HG03521 (cell line): ENCODE measurements at regions not wholly inside any gene's neighbourhood (a gene's known extent, or its start where the extent isn't known, plus 50 kb on each side); places are given as distances from the start of the nearest gene placed in this dataset.
"Not testable (repeated sequence)": the region's sequence is repeated elsewhere in the genome, so short reads cannot be mapped to it uniquely, and the experiment has no call there.

Experiments
- ATAC-seq: cut with Tn5 transposase; IDR thresholded peaks from one replicate; pipeline ENCODE4 v1.9.1; 2021; ENCODE audit warnings: mild to moderate bottlenecking, moderate library complexity; ENCODE audit not compliant: unreplicated experiment

- peak; percentile 77 for ATAC-seq
These were observed 133.2 kb upstream of the ADAMTS3 start for GRCh38 chr4:72701987-72702819.

GRCh38 chr4:72690771-72691170, 121.8 kb upstream of the ADAMTS3 start:
- ATAC-seq, result no peak

- no peak for ATAC-seq
These were observed 120.9 kb upstream of the ADAMTS3 start for GRCh38 chr4:72689923-72690322.

- not testable (repeated sequence) for ATAC-seq
These were observed 117.4 kb upstream of the ADAMTS3 start for GRCh38 chr4:72686390-72686789.

GRCh38 chr4:72679666-72680065, 110.6 kb upstream of the ADAMTS3 start:
- no peak for ATAC-seq

GRCh38 chr4:72677886-72678285, 108.9 kb upstream of the ADAMTS3 start:
- ATAC-seq, result no peak

- ATAC-seq, result no peak
These were observed 108.2 kb upstream of the ADAMTS3 start for GRCh38 chr4:72677265-72677664.

- ATAC-seq, result no peak
These were observed 103.0 kb upstream of the ADAMTS3 start for GRCh38 chr4:72671980-72672379.

- no peak for ATAC-seq
These were observed 101.5 kb upstream of the ADAMTS3 start for GRCh38 chr4:72670521-72670920.

- no peak for ATAC-seq
These were observed 97.9 kb upstream of the ADAMTS3 start for GRCh38 chr4:72666910-72667309.

GRCh38 chr4:72665171-72665968, 96.3 kb upstream of the ADAMTS3 start:
- ATAC-seq, result no peak

GRCh38 chr4:72663828-72664227, 94.8 kb upstream of the ADAMTS3 start:
- no peak for ATAC-seq

GRCh38 chr4:72661830-72662229, 92.8 kb upstream of the ADAMTS3 start:
- no peak for ATAC-seq

- no peak for ATAC-seq
These were observed 72.6 kb upstream of the ADAMTS3 start for GRCh38 chr4:72641611-72642010.

GRCh38 chr4:72636866-72637265, 67.8 kb upstream of the ADAMTS3 start:
- not testable (repeated sequence) for ATAC-seq

GRCh38 chr4:72635931-72636330, 66.9 kb upstream of the ADAMTS3 start:
- ATAC-seq, result not testable (repeated sequence)

GRCh38 chr4:72632253-72632652, 63.2 kb upstream of the ADAMTS3 start:
- not testable (repeated sequence) for ATAC-seq

- no peak for ATAC-seq
These were observed 62.3 kb upstream of the ADAMTS3 start for GRCh38 chr4:72631296-72631695.

GRCh38 chr4:72629540-72629939, 60.5 kb upstream of the ADAMTS3 start:
- ATAC-seq, result no peak

- no peak for ATAC-seq
These were observed 58.7 kb upstream of the ADAMTS3 start for GRCh38 chr4:72627723-72628122.
